Astrocyte (in vitro differentiated cells and primary cell): ENCODE measurements at regions not wholly inside any gene's neighbourhood (a gene's known extent, or its start where the extent isn't known, plus 50 kb on each side); places are given as distances from the start of the nearest gene placed in this dataset.
A peak's percentile ranks its signal among the peaks of the same experiment; 100 is the strongest.

ENCODE experiments used
- DNase-seq: peaks from one replicate; pipeline ENCODE4 v3.0.0-alpha.2; 2010; ENCODE audit warnings: low read depth
- FAIRE-seq: peaks from 2 replicates; lab custom pipeline; 2011; peaks lifted over from hg19 to GRCh38; lab: Jason Lieb, UNC
- H2AFZ ChIP-seq: 2 replicates; pipeline ENCODE4 v1.6.0; 2012; ENCODE audit warnings: low read depth, low read length, inconsistent platforms
- H3K27ac ChIP-seq: 2 replicates; pipeline ENCODE4 v1.5.1; 2011; ENCODE audit warnings: low read depth, low read length, inconsistent platforms
- H3K27me3 ChIP-seq: 2 replicates; pipeline ENCODE4 v1.6.0; 2011; ENCODE audit warnings: low read length, inconsistent platforms; ENCODE audit not compliant: insufficient read depth
- H3K36me3 ChIP-seq: 2 replicates; pipeline ENCODE4 v1.5.1; 2011; ENCODE audit warnings: low read length, inconsistent platforms; ENCODE audit not compliant: insufficient read depth
- H3K4me1 ChIP-seq: 2 replicates; pipeline ENCODE4 v1.5.1; 2011; ENCODE audit warnings: low read length, inconsistent platforms; ENCODE audit not compliant: insufficient read depth
- H3K4me2 ChIP-seq: 2 replicates; pipeline ENCODE4 v1.6.0; 2012; ENCODE audit warnings: low read length, inconsistent platforms
- H3K4me3 ChIP-seq: 2 replicates; pipeline ENCODE4 v1.5.1; 2011; ENCODE audit warnings: low read depth, mild to moderate bottlenecking, low read length, inconsistent platforms; ENCODE audit not compliant: insufficient read depth
- H3K79me2 ChIP-seq: 2 replicates; pipeline ENCODE4 v1.6.0; 2012; ENCODE audit warnings: mild to moderate bottlenecking, low read length, inconsistent platforms; ENCODE audit not compliant: insufficient read depth
- H3K9ac ChIP-seq: 2 replicates; pipeline ENCODE4 v1.6.0; 2012; ENCODE audit warnings: mild to moderate bottlenecking, low read length, inconsistent platforms
- H3K9me3 ChIP-seq: 2 replicates; pipeline ENCODE4 v1.5.1; 2012; ENCODE audit warnings: low read depth, mild to moderate bottlenecking, low read length, inconsistent platforms; ENCODE audit not compliant: insufficient read depth
- H4K20me1 ChIP-seq: 2 replicates; pipeline ENCODE4 v1.6.0; 2012; ENCODE audit warnings: low read length, inconsistent platforms; ENCODE audit not compliant: insufficient read depth
- H3K27ac Mint-ChIP-seq: one replicate; pipeline ENCODE4 v1.8.0; 2021; ENCODE audit warnings: mild to moderate bottlenecking, mixed read lengths; ENCODE audit not compliant: unreplicated experiment
- H3K27me3 Mint-ChIP-seq: one replicate; pipeline ENCODE4 v1.8.0; 2021; ENCODE audit warnings: low read depth, mixed read lengths; ENCODE audit not compliant: unreplicated experiment
- H3K36me3 Mint-ChIP-seq: one replicate; pipeline ENCODE4 v1.8.0; 2021; ENCODE audit warnings: low read depth, mixed read lengths; ENCODE audit not compliant: unreplicated experiment
- H3K4me1 Mint-ChIP-seq: one replicate; pipeline ENCODE4 v1.8.0; 2021; ENCODE audit warnings: low read depth, mixed read lengths; ENCODE audit not compliant: unreplicated experiment
- H3K4me3 Mint-ChIP-seq: one replicate; pipeline ENCODE4 v1.8.0; 2021; ENCODE audit warnings: mild to moderate bottlenecking, moderate library complexity, mixed read lengths; ENCODE audit not compliant: unreplicated experiment
- H3K9me3 Mint-ChIP-seq: one replicate; pipeline ENCODE4 v1.8.0; 2021; ENCODE audit warnings: mild to moderate bottlenecking, mixed read lengths; ENCODE audit not compliant: unreplicated experiment
- CTCF ChIP-seq: IDR thresholded peaks from 2 replicates; pipeline ENCODE4 v1.5.1; 2011; ENCODE audit warnings: low read depth, mild to moderate bottlenecking, inconsistent platforms, low read length, moderate library complexity; ENCODE audit not compliant: insufficient read depth
- EZH2 ChIP-seq: IDR thresholded peaks from 2 replicates; pipeline ENCODE4 v1.6.1; 2012; ENCODE audit warnings: mild to moderate bottlenecking, low read length, inconsistent platforms; ENCODE audit not compliant: insufficient read depth

DNA sequence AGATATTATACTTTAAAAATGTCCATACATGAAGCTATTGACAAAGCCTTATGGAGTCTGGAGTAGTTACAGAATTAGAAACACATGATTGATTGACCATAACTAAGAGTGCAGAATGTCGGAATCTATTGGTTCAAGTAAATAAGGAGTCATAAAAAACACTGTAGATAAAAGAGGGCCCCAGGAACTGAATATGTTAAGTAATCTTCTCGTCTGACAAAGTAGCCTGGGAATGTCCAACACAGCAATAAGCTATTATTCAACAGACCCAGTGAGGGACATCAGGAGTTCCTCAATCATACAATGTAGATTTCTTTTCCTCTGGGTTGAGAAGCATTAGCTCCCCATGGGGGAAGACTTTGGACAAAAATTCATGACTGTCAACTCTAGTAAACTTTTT lies 782.0 kb downstream of the SUGCT start:
- Mint-ChIP-seq H3K36me3 (no peaks in the 10 kb centered on the region), H3K27ac (no peak overlapping the region)
- H3K9ac ChIP-seq: no peak overlapping the region

GRCh38 chr7:40915071-40915470 lies 780.3 kb downstream of the SUGCT start:
- H3K4me1 Mint-ChIP-seq: peaks cover 23% of the 10 kb centered on the region
- Histone ChIP-seq H2AFZ (no peak overlapping the region), H3K27ac (no peak overlapping the region), H3K4me1 (peaks cover 9% of the 10 kb centered on the region), H3K79me2 (no peaks in the 10 kb centered on the region), H3K27me3 (no peaks in the 10 kb centered on the region), H3K4me2 (no peak overlapping the region), H3K9ac (no peak overlapping the region), H3K9me3 (no peaks in the 10 kb centered on the region), H4K20me1 (no peaks in the 10 kb centered on the region), H3K4me3 (no peak overlapping the region), H3K36me3 (no peaks in the 10 kb centered on the region)
- H3K9me3 Mint-ChIP-seq: no peaks in the 10 kb centered on the region
- TF ChIP-seq CTCF (no peak), EZH2 (no peak)
- H3K27ac Mint-ChIP-seq: peak overlapping the region; percentile 22
- H3K36me3 Mint-ChIP-seq: no peaks in the 10 kb centered on the region
- no peak overlapping the region for H3K4me3 Mint-ChIP-seq
- peak; percentile 39 for FAIRE-seq
- no peaks in the 10 kb centered on the region for H3K27me3 Mint-ChIP-seq
- peak; percentile 61 for DNase-seq

More for the DNA sequence above, 782.0 kb downstream of the SUGCT start:
- no peak for TF ChIP-seq EZH2
- no peak for TF ChIP-seq CTCF
- no peak overlapping the region for H3K4me3 ChIP-seq
- H4K20me1 ChIP-seq: no peaks in the 10 kb centered on the region
- no peak overlapping the region for H2AFZ ChIP-seq
- no peaks in the 10 kb centered on the region for H3K9me3 ChIP-seq
- H3K4me1 Mint-ChIP-seq: peaks cover 24% of the 10 kb centered on the region
- no peaks in the 10 kb centered on the region for H3K79me2 ChIP-seq
- H3K27me3 ChIP-seq: no peaks in the 10 kb centered on the region
- FAIRE-seq: no peak
- H3K27me3 Mint-ChIP-seq: no peaks in the 10 kb centered on the region
- DNase-seq: peak; percentile 8
- H3K9me3 Mint-ChIP-seq: no peaks in the 10 kb centered on the region
- H3K36me3 ChIP-seq: no peaks in the 10 kb centered on the region
- no peak overlapping the region for H3K4me3 Mint-ChIP-seq
- H3K27ac ChIP-seq: no peak overlapping the region
- peaks cover 9% of the 10 kb centered on the region for H3K4me1 ChIP-seq
- no peak overlapping the region for H3K4me2 ChIP-seq
